GM21529 (cell line): ENCODE measurements at regions not wholly inside any gene's neighbourhood (a gene's known extent, or its start where the extent isn't known, plus 50 kb on each side); places are given as distances from the start of the nearest gene placed in this dataset.
"Not testable (repeated sequence)": the region's sequence is repeated elsewhere in the genome, so short reads cannot be mapped to it uniquely, and the experiment has no call there.

Source experiments
- ATAC-seq: cut with Tn5 transposase; IDR thresholded peaks from one replicate; pipeline ENCODE4 v1.9.1; 2021; ENCODE audit not compliant: unreplicated experiment

DNA sequence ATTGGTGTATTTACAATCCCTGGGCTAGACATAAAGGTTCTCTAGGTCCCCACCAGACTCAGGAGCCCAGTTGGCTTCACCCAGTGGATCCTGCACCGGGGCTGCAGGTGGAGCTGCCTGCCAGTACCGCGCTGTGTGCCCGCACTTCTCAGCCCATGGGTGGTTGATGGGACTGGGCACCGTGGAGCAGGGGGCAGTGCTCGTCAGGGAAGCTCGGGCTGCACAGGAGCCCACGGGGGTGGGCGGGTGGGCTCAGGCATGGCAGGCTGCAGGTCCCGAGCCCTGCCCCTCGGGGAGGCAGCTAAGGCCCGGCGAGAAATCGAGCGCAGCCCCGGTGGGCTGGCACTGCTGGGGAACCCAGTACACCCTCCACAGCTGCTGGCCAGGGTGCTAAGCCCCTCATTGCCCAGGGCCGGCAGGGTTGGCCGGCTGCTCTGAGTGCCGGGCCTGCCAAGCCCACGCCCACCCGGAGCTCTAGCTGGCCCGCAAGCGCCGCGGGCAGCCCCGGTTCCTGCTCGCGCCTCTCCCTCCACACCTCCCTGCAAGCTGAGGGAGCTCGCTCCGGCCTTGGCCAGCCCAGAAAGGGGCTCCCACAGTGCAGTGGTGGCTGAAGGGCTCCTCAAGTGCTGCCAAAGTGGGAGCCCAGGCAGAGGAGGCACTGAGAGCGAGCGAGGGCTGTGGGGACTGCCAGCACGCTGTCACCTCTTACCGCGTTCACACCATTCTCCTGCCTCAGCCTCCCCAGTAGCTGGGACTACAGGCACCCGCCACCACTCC is 353.5 kb upstream of the HS6ST1 start:
- ATAC-seq: not testable (repeated sequence)

DNA sequence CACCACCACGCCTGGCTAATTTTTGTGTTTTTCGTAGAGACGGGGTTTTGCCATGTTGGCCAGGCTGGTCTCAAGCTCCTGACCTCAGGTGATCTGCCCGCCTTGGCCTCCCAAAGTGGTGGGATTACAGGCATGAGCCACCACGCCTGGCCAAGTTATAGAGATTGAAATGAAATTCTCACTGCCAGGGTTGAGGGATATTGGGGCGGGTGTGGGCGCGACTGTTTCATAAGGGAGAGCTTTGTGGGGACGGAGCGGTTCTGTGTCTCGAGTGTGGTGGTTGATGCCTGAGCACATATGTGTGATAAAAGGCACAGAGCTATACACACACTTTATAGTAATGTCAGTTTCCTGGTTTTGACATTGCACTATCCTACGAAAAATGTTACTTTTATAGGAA is 361.0 kb upstream of the HS6ST1 start:
- not testable (repeated sequence) for ATAC-seq

- ATAC-seq: no peak
Observed at GRCh38 chr2:128681507-128681906, 362.8 kb upstream of the HS6ST1 start.

DNA sequence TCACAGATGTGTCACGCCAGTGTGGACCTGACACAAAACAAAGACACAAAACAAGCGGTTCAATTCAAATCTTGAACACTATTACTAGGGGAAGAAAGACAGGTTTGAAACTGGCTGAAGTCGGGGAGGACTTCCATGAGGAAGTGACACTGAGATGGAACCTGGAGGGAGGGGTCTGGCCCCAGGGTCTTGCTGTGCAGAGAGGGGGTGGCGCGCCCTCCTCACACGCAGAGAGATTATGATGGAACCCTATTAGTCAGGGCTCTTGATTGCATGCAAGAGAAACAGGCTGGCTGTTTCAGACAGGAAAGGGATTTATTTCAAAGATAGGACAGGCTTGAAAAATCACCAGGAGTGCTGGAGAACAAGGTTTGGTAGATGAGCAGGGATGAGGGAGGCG is 363.6 kb upstream of the HS6ST1 start:
- ATAC-seq: no peak

DNA sequence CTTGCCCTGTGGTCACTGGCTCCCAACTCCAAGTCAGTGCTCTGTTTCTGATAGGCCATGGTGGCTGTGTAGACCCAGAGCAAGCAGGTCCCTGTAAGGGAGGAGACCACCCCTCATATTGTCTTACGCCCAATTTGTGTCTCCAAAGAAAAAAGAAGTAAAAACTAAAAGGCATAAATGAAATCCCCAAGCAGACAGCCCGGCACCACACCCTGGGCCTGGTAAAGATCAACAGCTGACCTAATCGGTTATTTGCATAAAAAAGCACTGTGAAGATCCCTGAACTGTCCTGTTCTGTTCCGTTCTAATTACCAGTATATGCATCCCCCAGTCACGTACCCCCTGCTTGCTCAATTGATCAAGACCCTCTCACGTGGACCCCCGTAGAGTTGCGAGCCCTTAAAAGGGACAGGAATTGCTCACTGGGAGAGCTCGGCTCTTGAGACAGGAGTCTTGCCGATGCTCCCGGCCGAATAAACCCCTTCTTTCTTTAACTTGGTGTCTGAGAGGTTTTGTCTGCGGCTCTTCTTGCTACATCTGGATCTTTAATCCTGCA is 364.1 kb upstream of the HS6ST1 start:
- ATAC-seq: no peak

DNA sequence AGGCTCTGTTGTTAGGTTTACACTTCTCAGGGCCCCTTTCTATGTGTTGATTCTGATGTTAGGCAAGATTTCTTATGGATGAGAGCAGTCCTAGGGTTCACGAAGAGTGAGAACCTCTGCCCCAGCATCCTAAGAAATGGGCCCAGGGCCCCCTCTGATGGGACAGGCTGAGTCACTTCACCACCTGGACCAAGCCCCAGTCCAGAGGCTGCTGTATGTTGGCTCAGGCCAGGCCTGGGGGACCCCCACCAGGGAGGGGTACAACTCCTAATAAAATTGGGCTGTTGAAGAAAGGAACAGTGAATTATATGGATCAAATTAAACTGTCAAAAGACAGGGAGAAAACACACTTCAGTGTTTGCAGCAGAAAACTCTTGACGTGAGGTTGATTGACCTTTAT is 365.9 kb upstream of the HS6ST1 start:
- ATAC-seq: no peak

- ATAC-seq: no peak
Observed at GRCh38 chr2:128685841-128686496, 367.3 kb upstream of the HS6ST1 start.

- no peak for ATAC-seq
Observed at GRCh38 chr2:128686497-128686859, 367.8 kb upstream of the HS6ST1 start.

DNA sequence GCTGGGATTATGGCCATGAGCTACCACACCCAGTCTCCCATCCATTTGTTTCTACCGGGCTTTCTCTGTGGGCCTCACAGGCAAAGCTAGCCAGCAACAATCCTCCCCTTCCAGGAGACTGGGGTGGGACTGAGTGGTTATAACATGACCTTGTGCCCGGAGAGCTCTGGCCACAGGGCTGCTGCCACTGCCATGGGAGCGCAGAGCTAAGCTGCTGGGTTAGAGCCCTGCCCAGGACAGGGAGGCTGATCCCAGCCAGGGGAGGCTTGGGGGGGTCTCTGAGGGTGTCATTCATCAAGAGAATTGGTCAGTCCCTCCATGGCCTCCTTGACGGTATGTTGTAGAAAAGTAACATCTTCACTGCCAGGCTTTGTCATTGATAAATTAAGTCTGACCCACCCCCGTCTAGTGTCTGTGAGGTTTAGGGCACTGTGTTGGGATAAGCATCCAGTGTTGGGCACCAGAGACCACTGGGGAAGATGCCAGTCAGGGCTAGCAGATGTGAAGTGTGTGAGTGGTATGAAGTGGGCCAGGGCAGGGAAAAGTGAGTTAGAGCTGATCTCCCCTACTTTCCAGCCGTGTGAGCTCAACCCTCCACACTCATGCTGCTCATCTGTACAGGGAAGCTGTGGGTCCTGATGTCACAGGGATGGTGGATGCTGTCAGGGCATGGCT is 368.4 kb upstream of the HS6ST1 start:
- ATAC-seq: no peak

DNA sequence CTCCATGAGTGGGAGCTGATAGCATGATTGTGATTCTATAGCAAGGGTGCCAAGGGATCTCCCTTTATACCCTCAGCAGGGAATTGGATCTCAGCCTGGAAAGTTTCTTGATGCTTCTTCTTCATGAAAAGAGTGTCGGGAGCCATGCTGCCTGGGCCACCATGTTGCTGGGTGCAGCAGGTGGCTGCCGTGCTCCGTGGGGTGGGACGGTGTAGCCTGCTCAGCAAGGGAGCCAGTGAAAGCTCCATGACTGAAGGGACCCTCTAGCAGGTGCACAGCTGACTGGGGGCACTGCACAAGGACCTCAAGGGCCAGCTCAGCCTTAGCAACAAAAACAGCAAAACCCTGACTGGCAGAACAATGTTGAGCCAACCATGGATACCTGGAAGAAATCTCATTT is 368.9 kb upstream of the HS6ST1 start:
- ATAC-seq: no peak

- no peak for ATAC-seq
Observed at GRCh38 chr2:128689971-128690370, 371.3 kb upstream of the HS6ST1 start.

GRCh38 chr2:128690431-128690830 is 371.8 kb upstream of the HS6ST1 start:
- no peak for ATAC-seq

DNA sequence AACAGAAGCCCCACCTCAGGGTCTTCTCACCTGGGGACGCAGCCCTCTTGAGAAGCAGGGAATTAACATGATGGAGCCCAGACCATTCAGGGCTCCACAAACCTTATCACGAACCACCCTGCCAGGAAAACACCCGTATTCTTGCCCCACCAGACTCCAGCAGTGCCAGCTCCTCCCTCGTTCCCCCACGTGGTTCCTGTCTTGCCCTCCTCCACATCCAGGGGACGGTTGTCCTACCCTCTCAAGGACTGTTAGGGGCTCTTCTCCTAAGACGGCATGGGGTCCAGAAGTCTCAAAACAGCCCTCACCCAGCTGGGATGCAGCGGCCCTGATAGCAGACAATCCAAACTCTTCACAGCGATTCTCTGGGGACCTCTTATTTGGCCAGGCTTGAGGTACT is 372.2 kb upstream of the HS6ST1 start:
- no peak for ATAC-seq

- no peak for ATAC-seq
Observed at GRCh38 chr2:128691526-128691925, 372.9 kb upstream of the HS6ST1 start.

GRCh38 chr2:128692895-128693742 is 374.5 kb upstream of the HS6ST1 start:
- ATAC-seq: no peak

GRCh38 chr2:128693743-128694029 is 375.0 kb upstream of the HS6ST1 start:
- ATAC-seq: no peak

DNA sequence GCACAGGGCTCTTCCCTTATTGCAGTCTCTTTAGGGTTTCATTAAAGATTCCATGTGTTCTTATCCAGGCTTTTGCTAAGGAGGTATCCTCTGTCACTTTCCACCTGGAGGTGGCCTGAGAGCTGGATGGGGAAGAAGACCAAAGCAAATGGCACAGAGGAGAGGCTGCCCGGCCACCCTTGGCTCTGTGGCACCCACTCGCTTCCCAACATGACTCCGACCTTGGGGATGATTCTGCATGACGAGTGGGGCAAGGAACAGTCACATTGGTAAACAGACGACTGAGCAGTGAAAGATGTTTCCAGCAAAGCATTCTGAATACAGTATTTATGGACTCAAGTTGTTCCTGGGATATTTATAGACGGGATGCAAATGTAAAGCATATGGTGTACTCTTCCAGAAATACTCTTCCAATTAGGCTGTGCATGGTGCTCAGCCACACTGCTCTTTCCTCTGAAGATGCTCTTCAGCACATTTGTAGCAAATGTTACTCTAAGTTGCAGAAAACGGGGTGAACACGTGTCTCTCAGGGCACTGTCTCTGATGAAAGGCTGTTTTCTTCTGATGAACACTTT is 377.1 kb upstream of the HS6ST1 start:
- no peak for ATAC-seq

GRCh38 chr2:128696421-128696820 is 377.8 kb upstream of the HS6ST1 start:
- no peak for ATAC-seq

GRCh38 chr2:128701418-128701817 is 382.8 kb upstream of the HS6ST1 start:
- ATAC-seq: no peak

DNA sequence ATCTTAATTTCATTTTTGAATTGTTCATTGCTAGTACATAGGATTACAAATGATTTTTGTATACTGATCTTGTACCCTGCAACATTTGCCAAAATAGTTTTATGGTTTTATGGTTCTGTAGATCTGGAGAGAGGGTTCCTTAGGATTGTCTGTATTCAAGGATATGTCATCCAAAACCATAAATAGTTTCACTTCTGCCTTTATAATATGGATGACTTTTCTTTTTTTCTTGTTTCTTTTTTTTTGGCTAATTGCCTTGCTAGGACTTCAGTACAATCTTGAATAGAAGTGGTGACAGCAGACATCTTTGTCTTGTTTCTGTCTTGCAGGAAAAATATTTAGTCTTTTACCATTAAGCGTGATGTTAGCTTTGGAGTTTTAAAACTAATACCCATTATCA is 383.9 kb upstream of the HS6ST1 start:
- no peak for ATAC-seq
